Sciatic nerve (tissue), 2 donors: ENCODE measurements at regions not wholly inside any gene's neighbourhood (a gene's known extent, or its start where the extent isn't known, plus 50 kb on each side); places are given as distances from the start of the nearest gene placed in this dataset.

Experiments used
- ATAC-seq: fragments of 200-7000 bp; cut with Tn5 transposase; one replicate; pipeline ENCODE4 v1.9.1; 2020; ENCODE audit warnings: mild to moderate bottlenecking, moderate library complexity
- DNase-seq: peaks from one replicate; pipeline ENCODE4 v3.0.0-alpha.2; 2020; ENCODE audit warnings: low spot score
- intact Hi-C: fragments of 100-400 bp; cut with DNase I; formaldehyde crosslinking; loops from one replicate; pipeline ENCODE4 v1.14.2; 2022
- donor health status: DM: no; HTN: no; CAD: no.
- donor health status: DM: no; HTN: no; CAD: no.

DNA sequence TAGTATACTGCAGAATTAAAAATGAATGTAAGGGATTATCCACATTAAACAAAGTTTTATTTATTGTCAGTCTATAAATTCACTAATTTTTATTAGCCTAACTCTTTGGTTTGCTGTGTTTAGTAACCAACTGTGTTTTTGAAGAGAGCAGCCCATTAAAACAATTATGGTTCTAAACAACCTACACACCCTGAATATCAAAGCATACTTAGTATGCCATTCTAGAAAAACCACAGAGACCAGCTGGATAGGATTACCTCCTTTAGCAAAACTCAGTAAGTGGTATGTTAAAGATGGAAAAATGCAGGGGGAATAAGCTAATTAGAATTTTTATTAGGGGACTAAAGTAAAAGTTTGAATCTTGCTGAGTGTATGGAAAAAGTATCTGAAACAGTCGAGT is 1981.7 kb upstream of the NUDT12 start:
- no peak for ATAC-seq
- no peak for DNase-seq
- intact Hi-C loops, result no loop called here

DNA sequence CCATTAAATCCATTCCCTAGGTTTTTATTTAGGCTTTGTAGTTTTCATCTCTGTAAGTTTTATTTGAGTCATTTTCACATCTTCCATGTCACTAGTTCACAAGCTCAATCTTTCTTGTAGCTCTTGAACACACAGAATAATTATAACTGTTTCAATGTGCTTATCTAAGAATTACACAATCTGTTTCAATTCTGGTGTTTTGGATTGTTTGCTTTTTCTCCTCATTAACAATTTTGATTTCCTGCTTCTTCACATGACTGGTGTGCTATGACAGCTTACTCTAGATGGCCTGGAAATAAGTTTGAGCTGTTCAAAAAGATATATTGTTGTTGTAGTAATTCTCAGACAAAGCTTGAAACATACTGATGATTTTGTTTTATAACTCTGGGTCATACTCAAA is 1974.1 kb upstream of the NUDT12 start:
- ATAC-seq, result no peak
- intact Hi-C loops, result no loop called here
- DNase-seq, result no peak

DNA sequence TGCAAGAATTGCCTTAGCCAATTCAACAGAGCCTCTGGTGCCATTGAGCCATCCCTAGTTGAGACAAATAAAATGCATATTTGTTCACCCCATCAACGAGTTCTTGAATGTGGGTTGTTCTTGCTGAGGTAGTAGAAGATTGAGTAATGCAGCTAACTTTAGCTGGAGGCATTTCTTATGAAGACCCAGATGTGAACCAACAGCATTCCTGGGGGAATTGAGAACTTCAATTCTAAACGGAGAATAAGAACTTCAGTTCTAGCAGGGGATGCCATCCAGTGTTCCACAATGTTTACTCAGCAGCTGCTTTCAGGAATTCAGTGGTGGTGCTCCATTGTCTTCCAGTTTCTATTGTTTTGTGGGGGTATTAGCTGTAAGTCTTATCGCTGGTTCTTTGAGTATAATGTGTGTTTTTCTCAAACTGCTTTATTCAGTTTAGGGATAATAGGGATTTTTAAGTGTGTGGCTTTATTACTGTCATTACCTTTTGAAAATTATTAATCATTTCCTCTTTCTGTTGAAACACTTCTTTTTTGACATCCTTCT is 1968.2 kb upstream of the NUDT12 start:
- intact Hi-C loops, result no loop called here
- no peak for DNase-seq
- no peak for ATAC-seq

DNA sequence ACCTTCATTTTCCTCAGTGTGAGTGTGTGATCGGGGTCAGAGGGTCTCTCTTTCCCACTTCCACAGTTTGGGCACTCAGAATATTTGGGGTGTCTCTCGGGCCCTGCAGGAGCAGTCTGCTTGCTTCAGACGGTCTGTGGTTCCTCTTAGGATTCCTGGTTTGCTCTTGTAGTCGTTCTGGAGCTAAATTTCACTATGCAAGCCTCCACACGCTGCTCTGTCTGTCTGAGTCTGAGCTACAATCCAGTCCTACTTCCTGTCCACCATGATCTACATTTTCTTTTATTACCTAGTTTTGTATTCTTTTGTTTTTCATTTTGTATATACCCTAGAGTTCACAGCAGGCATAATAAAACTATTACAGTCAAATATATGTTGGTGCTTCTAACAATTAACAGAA is 1967.3 kb upstream of the NUDT12 start:
- ATAC-seq, result no peak

DNA sequence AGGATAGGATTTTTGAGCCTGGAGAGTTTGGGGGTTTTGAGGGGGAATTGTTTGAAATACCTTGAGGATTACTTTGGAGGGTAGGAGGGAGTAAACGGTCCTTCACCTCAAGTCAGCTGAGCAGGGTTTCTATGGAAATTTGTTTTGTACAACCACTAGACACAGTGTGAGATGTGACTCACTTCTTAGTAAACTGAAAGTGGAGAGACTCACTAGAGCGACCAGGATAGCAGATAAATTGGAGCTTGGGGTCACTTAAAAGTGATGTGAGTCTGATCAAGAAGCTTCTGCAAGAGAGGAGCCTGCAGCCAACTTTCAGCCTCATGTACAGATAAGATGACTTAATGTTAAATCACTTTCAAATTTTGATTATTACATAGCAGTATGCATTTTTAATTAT is 1945.9 kb upstream of the NUDT12 start:
- no peak for ATAC-seq
- intact Hi-C loops, result no loop called here
- no peak for DNase-seq

More for the DNA sequence above, 1967.3 kb upstream of the NUDT12 start:
- DNase-seq, result no peak
- intact Hi-C loops, result no loop called here

DNA sequence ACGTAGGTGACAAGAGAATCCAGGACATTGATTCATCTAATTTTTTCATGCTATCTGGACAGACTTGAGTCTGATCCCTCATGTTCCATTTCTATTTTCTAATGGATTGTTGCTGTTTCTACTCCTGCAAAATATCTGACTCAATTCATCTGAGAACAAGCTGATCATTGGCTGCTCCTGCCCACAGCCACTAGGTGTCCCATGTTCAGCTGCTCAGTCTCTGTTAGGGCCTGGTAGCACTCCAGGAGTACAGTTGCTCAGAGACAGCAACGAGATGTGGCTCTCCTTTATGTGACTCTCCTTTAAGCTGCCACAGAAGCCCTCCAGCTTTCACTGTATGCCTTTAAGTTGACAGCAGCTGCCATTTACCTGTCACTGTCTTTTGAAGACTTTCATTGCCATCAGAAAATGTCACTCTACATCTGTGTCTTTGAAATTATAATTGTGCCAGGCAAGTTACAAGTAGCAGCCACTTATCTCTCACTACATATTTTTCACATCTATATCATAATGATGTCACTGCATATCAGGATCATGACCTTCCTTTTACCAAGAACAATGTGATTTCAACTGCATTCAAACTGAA is 1944.2 kb upstream of the NUDT12 start:
- intact Hi-C loops, result no loop called here
- no peak for ATAC-seq
- DNase-seq, result no peak

DNA sequence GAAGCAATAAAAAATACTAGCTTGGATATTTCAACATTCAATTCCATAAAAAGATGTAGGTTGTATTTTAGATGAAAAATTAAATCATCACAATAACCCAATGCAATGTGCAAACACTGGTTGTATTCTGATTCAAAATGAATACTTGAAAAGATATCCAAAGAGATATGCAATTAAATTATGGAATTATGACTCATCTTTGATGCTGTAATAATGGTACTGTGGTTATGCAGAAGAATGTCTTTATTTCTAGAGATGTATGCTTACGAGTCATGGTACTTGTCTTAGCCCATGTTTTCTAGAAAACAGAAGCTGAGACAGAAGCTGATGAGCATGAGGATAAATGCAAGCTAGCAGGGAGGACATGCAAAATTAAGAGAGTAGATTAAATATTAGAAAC is 1941.4 kb upstream of the NUDT12 start:
- intact Hi-C loops, result no loop called here
- no peak for ATAC-seq
- no peak for DNase-seq

DNA sequence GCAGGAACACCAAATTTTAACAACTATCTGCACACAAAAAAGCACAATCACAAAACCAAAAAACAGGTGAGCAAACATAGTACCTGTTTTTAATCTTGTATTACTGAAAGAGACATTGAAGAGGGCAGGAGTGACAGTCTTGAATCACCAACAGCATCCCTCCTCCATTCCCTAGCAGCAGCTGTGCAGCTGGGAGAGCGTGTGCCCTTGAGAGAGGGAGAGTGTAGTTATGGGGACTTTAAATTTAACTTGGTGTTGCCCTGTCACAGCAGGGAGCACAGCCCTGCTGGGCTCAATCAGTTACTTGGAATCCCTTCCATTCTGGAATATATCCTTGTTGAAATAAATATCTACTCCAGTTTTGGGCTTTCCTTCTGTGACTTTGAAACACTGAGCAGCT is 1938.7 kb upstream of the NUDT12 start:
- DNase-seq (no peak), ATAC-seq (no peak)
- intact Hi-C loops, result no loop called here

DNA sequence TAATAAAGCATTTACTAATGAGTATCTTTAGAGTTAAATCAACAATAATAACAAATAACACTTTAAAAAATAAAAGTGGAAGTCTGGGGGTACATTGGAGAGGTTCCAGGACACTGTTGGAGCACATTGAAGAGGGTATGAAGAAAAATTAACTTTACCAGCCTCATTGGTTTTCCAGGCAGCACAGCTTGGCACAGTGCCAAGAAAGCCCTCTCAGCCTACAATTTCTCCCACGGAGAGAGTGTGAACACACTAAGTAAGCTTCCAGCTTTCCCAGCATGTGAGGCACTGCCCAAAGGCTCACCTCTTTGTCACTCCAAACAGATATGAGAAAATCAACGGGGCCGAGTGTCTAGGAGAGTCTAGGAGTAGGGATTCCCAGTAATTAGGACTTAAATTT is 1912.8 kb upstream of the NUDT12 start:
- no peak for ATAC-seq
- intact Hi-C loops, result no loop called here
- no peak for DNase-seq

DNA sequence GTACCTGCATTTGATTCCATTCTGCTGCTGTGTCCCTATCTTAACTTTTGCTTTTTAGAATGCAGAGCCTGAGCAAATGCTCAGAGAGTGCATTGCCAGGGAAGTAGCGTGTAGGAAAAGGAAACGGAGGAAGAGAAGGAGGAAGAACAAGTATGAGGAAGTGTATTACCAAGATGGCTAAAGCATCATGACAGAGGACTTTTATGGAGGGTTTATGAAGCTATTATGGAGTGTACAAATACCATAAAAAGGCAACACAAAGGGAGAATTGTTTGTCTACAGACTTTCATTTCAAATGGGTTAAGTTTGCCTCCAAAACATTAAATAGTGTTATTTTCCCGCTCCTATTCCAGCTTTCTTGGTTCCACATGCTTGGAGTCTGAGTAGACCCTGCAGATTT is 1899.8 kb upstream of the NUDT12 start:
- intact Hi-C loops, result no loop called here
- DNase-seq, result no peak
- no peak for ATAC-seq

DNA sequence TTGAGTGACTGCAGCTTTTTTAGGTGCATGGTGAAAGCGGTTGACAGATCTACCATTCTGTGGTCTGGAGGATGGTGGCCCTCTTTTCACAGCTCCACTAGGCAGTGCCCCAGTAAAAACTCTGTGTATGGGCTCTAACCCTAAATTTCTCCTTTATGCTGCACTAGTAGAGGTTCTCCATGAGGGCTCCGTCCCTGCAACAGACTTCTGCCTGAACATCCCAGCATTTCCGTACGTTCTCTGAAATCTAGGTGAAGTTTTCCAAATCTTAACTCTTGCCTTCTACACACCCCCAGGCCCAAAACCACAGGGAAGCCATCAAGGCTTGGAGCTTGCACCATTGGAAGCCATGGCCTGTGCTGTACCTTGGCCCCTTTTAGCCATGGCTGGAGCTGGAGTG is 1898.1 kb upstream of the NUDT12 start:
- DNase-seq (no peak), ATAC-seq (no peak)
- intact Hi-C loops, result no loop called here

DNA sequence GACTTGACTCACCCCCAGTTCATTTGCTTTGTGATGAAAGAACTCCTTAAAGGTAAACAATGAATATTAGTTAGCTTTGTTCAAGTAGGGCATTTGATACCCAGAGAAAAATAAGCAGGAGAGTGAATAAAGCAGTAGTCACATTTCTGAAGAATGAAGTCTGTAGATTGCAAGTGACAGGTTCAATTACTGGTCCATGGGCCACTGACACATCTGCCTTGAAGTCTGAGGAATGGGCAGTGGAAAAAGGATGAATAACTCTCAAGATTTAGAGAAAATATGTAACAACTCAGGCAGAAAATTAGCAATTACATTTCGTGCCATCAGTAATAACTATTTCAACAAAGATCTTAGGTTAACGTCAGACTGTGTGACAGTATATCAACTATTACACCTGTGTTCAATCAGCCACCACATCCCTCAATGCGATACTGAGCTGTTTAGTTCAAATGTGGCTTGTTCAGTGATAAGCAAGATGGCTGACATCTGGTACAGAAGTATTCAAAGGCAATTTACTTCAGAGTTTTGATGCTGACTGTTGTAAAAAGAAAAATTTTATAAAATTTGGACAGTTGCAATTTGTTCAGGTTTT is 1890.7 kb upstream of the NUDT12 start:
- DNase-seq (no peak), ATAC-seq (no peak)
- intact Hi-C loops, result no loop called here

DNA sequence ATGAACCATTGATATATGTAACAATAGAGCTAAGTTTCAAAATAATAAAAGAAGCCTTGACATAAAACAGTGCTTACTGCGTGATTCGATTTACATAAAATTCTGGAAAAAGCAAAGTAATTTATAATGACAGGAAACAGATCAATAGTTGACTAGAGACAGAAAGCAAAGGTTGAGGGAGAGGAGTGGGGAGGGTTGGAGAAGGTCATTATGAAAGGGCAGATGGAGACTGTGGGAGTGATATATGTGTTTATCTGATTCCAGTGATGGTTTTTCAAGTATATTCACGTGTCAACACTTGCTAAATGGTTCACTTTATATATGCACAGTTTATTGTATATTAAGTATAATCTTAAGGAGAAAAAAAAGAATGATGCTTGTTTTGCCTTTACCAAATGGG is 1885.7 kb upstream of the NUDT12 start:
- intact Hi-C loops, result no loop called here
- DNase-seq (no peak), ATAC-seq (no peak)

DNA sequence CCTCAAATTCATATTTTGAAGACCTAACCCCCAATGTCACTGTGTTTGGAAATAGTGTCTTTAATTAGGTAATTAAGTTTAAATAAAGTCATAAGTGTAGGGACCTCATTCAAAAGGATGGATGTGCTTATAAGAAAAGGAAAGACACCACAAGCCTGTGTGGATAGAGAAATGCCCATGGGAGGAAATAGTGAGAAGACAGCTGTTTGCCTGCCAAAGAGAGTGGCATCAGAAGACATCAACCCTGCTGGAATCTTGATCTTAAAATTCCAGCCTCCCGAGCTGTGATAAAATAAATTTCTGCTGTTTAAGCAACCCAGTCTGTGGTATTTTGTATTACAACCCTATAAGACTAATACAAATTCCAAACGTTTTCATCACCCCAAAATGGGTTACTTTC is 1867.9 kb upstream of the NUDT12 start:
- ATAC-seq (no peak), DNase-seq (no peak)
- intact Hi-C loops, result no loop called here

DNA sequence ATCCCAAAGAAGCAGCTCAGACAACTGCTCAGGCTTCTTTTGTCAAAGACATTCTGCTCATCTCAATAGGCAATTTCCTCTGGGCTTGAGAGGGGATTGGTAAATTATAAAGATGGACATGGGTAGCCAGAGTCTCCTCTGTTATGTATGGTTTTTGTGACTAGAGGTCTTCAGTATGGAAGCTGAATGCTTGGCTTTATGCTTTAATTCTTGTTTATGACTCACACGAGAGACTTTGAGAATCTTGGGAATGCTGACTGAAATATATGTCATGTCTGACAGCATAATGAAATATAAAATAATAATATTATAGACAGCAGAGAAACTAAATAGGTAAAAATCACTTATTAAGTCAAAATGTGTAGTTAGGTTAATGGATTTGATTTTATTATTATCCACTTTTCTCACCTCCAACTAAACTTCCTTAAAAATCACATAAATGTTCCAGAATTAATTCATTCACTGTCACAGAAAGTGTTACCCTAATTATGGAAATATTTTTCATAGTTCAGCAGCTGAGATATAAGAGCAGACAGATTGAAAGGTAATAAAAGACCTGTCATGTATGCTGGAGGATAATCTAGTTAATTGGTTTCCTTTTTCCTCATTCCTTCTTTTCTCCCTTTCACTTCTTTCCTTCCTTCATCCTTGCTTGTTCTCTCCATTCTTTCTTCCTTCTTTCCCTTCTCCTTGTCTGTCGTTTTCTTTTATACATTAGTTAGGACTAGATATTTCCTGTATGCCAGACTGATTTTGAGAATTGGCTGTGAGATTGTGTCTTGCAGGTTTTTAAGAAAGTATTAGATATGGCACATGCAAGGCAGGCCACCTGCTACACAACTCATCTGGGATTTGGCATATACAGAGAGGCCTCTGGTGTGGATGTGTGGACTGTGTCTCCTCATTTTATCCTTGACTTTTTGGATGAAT is 1866.1 kb upstream of the NUDT12 start:
- DNase-seq (no peak), ATAC-seq (no peak)
- intact Hi-C loops, result no loop called here

DNA sequence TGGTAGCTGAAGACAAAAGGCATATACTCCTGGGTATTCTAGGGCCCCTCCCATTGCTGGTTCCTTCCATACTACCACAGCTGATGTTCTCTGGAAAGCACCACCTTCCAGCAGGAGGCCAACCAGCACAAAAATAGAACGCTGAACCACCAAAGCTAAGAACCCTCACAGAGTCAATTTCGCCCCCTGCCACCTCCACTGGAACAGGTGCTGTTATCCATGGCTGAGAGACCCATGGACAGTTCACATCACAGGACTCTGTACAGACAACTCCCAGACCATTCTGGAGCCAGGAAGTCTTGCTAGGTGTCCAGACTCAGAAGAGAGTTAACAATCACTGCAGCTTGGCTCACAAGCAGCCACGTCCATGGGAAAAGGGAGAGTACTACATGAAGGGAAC is 1851.5 kb upstream of the NUDT12 start:
- no peak for ATAC-seq
- intact Hi-C loops, result no loop called here
- no peak for DNase-seq

DNA sequence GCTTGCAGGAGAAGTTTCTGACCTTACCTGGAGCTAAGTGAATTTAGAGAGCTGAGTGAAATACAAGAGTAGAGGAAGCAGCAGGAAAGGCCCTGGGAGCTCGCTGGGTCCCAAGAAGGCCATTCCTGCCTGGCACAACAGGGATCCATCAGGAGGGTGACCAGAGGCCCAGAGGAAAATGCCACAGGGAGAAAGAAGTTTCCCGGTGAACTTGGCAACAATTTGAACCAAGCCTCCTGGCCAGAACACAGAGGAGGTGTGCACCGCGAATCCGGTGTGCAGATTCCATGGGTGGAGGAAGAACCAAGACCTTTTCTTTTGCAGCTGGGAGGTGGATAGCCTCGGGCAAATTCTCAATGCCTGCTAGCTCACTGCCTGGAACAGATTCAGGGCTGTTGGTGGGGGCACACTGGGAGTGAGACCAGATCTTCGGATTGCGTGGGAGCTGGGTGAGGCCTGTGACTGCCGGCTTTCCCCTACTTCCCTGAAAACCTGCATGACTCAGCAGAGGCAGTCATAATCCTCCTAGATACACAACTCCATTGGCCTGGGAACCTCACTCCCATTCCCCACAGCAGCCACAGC is 1850.9 kb upstream of the NUDT12 start:
- ATAC-seq (no peak), DNase-seq (no peak)
- intact Hi-C loops, result no loop called here

DNA sequence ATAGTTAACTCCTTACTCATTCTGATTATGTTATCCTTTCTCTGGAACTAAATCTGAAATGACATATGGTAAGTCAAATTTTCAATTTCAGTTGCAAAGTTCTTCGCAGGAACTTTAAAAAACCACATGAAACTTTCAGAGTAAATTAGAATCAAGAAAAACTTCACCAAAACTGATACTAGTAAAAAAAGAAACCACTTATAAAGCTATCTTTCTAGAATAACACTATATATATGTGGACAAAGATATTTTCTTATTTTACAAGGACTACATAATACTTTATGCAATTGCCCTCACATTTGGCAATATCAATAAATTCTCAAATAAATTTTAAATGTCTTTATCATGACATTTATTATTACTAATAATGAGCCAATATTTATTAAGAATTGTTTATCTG is 1847.1 kb upstream of the NUDT12 start:
- intact Hi-C loops, result no loop called here
- ATAC-seq (no peak), DNase-seq (no peak)

DNA sequence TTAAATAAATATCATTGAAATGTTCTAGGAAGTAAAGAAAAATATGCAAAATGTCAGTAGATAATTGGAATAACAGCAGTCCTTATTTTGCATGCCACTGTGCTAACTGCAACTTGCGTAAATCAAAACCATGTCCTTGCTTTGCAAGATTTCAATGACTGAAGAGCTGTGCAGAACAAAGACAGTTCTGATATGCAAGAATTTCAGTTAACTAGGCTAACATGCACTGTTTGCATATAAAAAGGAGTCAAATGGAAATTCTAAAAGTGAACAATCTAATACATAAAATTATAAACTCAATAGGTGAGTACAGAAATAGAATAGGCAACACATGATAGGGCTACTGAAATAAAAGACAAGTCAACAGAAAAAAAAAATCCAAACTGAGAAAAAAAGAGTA is 1844.6 kb upstream of the NUDT12 start:
- ATAC-seq (no peak), DNase-seq (no peak)
- intact Hi-C loops, result no loop called here

DNA sequence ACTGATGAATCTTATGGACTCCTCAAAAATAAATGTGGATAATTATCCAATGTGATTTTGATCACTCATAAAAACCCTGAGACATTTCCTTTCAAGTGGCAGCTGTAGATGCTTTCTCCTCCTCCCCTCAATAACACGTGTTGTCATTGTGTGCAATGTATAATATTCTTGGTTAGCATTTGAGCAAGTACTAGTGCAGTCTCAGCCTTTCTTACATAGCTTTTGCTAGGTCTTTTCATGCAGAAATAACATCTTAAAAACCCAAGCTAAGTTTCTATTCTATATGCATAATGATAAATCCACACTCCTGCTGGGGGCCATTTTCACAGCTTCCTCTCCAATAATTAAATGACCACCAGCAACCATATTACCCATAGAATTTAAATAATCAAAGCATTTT is 1835.2 kb upstream of the NUDT12 start:
- DNase-seq (no peak), ATAC-seq (no peak)
- intact Hi-C loops, result no loop called here
